Epithelial cell of esophagus (primary cell): ENCODE measurements at regions not wholly inside any gene's neighbourhood (a gene's known extent, or its start where the extent isn't known, plus 50 kb on each side); places are given as distances from the start of the nearest gene placed in this dataset.
A peak's percentile ranks its signal among the peaks of the same experiment; 100 is the strongest.
"Not testable (repeated sequence)": the region's sequence is repeated elsewhere in the genome, so short reads cannot be mapped to it uniquely, and the experiment has no call there.

ENCODE experiments used
- DNase-seq: peaks from one replicate; pipeline ENCODE4 v3.0.0; 2010; ENCODE audit warnings: low read depth
- H3K4me3 ChIP-seq: 2 replicates; pipeline ENCODE4 v1.5.1; 2011; ENCODE audit warnings: mild to moderate bottlenecking, low read length, control low read depth
- CTCF ChIP-seq: IDR thresholded peaks from 2 replicates; pipeline ENCODE4 v1.5.1; 2011; ENCODE audit warnings: low read depth, mild to moderate bottlenecking, low read length, control low read depth, inconsistent platforms; ENCODE audit not compliant: insufficient read depth; ENCODE audit errors: missing control alignments

GRCh38 chr2:53209679-53210458 is 557.7 kb upstream of the CHAC2 start:
- no peak for TF ChIP-seq CTCF
- peak; percentile 9 for DNase-seq
- no peak overlapping the region for H3K4me3 ChIP-seq

- no peak for TF ChIP-seq CTCF
- no peak overlapping the region for H3K4me3 ChIP-seq
- no peak for DNase-seq
These were observed 558.8 kb upstream of the CHAC2 start for GRCh38 chr2:53208815-53209214.

- H3K4me3 ChIP-seq, DNase-seq: not testable (repeated sequence)
These were observed 561.4 kb upstream of the CHAC2 start for GRCh38 chr2:53206226-53206625.

GRCh38 chr2:53202063-53202462 is 565.5 kb upstream of the CHAC2 start:
- peak; percentile 59 for TF ChIP-seq CTCF
- H3K4me3 ChIP-seq: no peak overlapping the region
- DNase-seq: peak; percentile 94

- no peak for TF ChIP-seq CTCF
- no peak overlapping the region for H3K4me3 ChIP-seq
- DNase-seq: no peak
These were observed 567.5 kb upstream of the CHAC2 start for GRCh38 chr2:53200072-53200471.

DNA sequence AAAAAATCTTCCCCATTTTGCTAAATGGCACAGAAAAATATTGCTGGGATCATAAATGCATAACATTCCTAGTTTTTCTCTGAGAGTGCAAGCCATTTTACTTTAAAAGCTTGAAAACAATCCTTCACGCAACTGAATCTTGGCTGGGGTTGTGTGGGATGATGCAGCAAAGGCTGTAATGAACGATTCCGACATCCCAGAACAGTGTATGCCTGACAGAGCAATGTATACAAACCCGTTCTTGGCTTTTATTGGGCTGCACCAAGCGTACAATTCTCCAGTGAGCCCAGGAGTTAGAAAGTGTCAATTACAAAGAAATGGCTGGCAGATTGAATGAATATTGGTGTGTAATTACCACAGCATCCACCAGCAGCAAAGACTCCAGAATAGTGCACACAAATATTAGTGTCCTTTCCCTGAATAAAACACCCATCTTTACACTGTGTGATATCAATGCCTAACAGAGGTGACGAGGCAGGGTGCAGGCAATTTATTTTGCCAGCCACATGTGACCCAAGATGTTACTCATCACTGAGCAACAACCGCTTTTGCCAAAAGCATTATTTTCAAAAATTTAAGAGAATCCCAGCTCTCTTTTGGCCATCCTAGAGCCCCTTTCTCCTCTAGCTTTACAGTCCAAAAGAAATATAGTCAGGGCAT is 578.6 kb upstream of the CHAC2 start:
- no peak overlapping the region for H3K4me3 ChIP-seq
- DNase-seq: no peak
- no peak for TF ChIP-seq CTCF

GRCh38 chr2:53183581-53183980 is 584.0 kb upstream of the CHAC2 start:
- DNase-seq: no peak
- H3K4me3 ChIP-seq: no peak overlapping the region
- no peak for TF ChIP-seq CTCF
